Prostate gland (tissue), 2 donors: ENCODE measurements at regions not wholly inside any gene's neighbourhood (a gene's known extent, or its start where the extent isn't known, plus 50 kb on each side); places are given as distances from the start of the nearest gene placed in this dataset.

Experiments
- DNase-seq: peaks from one replicate; pipeline ENCODE4 v3.0.0-alpha.2; 2019; ENCODE audit warnings: low spot score
- H3K27ac ChIP-seq, 2 donors: fragments of 200-600 bp; sonication (generic); 2 replicates each; pipeline ENCODE4 v1.5.1; 2017 to 2019
- H3K27me3 ChIP-seq: fragments of 200-600 bp; sonication (generic); replicated peaks from 2 replicates; pipeline ENCODE4 v1.5.1; 2019; ENCODE audit not compliant: insufficient read depth
- H3K36me3 ChIP-seq, 2 donors: fragments of 200-600 bp; sonication (generic); 1 replicate in 1 of 2; 2 replicates in 1 of 2; pipeline versions ENCODE4 v1.5.1 to v1.8.1; 2017 to 2019
- H3K4me1 ChIP-seq: fragments of 200-600 bp; sonication (generic); replicated peaks from 2 replicates; pipeline ENCODE4 v1.5.1; 2019
- H3K4me3 ChIP-seq, 2 donors: fragments of 200-600 bp; sonication (generic); 2 replicates each; pipeline ENCODE4 v1.5.1; 2017 to 2019
- H3K9me3 ChIP-seq: fragments of 200-600 bp; sonication (generic); 2 replicates; pipeline ENCODE4 v1.5.1; 2017
- CTCF ChIP-seq, 4 experiments: fragments of 200-600 bp in 2 of 4; fragments of 450-650 bp in 2 of 4; sonication (generic) in 2 of 4; IDR thresholded peaks; 1 replicate in 3 of 4; 2 replicates in 1 of 4; pipeline ENCODE4 v1.5.1; 2016 to 2019; ENCODE audit warnings: antibody characterized with exemption in 4 of 4, mild to moderate bottlenecking in 2 of 4, moderate library complexity in 2 of 4
- POLR2A ChIP-seq: fragments of 450-650 bp; IDR thresholded peaks from one replicate; pipeline ENCODE4 v1.6.1; 2016; ENCODE audit warnings: antibody characterized with exemption, mild to moderate bottlenecking
- POLR2AphosphoS5 ChIP-seq: sonication (generic); formaldehyde crosslinking; IDR thresholded peaks from one replicate; pipeline ENCODE4 v1.6.1; 2017; ENCODE audit warnings: antibody characterized with exemption
- WGBS: methylation state at CpG from one replicate; pipeline ENCODE4 v1.1.5; 2018; 5-methylcytosine and 5-hydroxymethylcytosine counted together
- intact Hi-C: fragments of 100-400 bp; cut with DNase I; formaldehyde crosslinking; loops from one replicate; pipeline ENCODE4 v1.14.2; 2022

GRCh38 chr6:56314683-56315523, 67.5 kb upstream of the COL21A1 start:
- Histone ChIP-seq H3K27me3 (no peaks in the 10 kb centered on the region), H3K4me1 (peaks cover 3% of the 10 kb centered on the region), H3K9me3 (no peaks in the 10 kb centered on the region), H3K27ac (no peak overlapping the region), H3K36me3 (no peaks in the 10 kb centered on the region), H3K4me3 (no peak overlapping the region)
- intact Hi-C loops: no loop called here
- TF ChIP-seq CTCF (IDR thresholded peaks at IDR 0.05) (peak in 3 of 4 experiments; percentile 23 to 45 (median 32)), POLR2A (no peak)
- DNase-seq: no peak
- WGBS: 68% methylated on average over 11 of the region's 11 CpGs

GRCh38 chr6:56311533-56312448, 64.4 kb upstream of the COL21A1 start:
- intact Hi-C loops: no loop called here
- H3K4me1 ChIP-seq: peaks cover 3% of the 10 kb centered on the region
- DNase-seq: peak; percentile 8

DNA sequence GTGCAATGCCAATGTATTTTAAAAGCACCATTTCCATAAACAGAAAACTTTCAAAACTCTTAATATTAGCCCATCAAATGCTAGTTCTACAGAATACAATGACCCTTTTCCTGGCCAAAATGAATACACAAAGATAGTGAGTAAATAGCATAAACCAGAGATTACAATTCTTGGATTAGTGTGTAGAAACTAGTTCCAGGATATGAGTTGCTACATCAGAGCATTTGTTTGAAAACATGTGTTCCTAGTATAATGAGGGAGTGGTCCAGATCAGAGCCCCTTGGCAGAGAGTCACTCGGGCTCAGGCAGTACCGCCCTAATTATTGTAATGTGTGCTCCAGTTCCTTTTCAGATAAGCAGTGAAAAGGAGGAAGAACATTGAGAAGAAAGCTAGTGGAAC, 63.7 kb upstream of the COL21A1 start:
- Histone ChIP-seq H3K4me1 (peaks cover 3% of the 10 kb centered on the region), H3K4me3 (no peak overlapping the region), H3K9me3 (no peaks in the 10 kb centered on the region), H3K27me3 (no peaks in the 10 kb centered on the region), H3K36me3 (no peaks in the 10 kb centered on the region), H3K27ac (no peak overlapping the region)
- intact Hi-C loops: no loop called here
- 11% methylated on average over 2 of the region's 2 CpGs for WGBS
- no peak for DNase-seq
- TF ChIP-seq CTCF (IDR thresholded peaks at IDR 0.05): no peak
- no peak for TF ChIP-seq POLR2AphosphoS5
- no peak for TF ChIP-seq POLR2A

More at GRCh38 chr6:56311533-56312448, 64.4 kb upstream of the COL21A1 start:
- H3K27ac ChIP-seq: no peak overlapping the region
- no peaks in the 10 kb centered on the region for H3K27me3 ChIP-seq
- no peak overlapping the region for H3K4me3 ChIP-seq
- no peaks in the 10 kb centered on the region for H3K9me3 ChIP-seq
- TF ChIP-seq CTCF (IDR thresholded peaks at IDR 0.05) (no peak), POLR2AphosphoS5 (peak; percentile 63)
- no peaks in the 10 kb centered on the region for H3K36me3 ChIP-seq
- 41% methylated on average over 5 of the region's 5 CpGs for WGBS

DNA sequence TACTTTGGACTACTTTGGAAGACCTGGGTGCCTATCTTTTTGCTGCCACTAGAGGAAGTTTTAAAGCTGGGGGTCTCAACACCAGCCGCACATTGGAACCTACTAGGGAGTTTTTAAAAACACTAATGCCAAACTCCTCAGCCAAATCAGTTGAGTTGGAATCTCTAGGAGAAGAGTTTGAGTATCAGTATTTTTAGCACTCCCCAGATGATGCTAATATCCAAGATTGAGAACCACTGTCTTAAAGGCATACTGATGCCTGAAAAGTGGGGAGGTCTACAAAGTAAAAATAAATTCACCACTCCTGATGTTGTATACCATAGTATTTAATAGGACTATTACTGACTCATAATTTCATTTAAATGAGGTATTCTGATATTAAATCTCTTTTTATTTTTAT, 62.9 kb upstream of the COL21A1 start:
- H3K36me3 ChIP-seq: no peaks in the 10 kb centered on the region
- intact Hi-C loops: no loop called here
- H3K27ac ChIP-seq: no peak overlapping the region
- TF ChIP-seq POLR2A: no peak
- 90% methylated on average over 1 of the region's 1 CpG for WGBS
- H3K4me3 ChIP-seq: no peak overlapping the region
- peaks cover 3% of the 10 kb centered on the region for H3K4me1 ChIP-seq
- H3K9me3 ChIP-seq: no peaks in the 10 kb centered on the region
- DNase-seq: no peak
- no peaks in the 10 kb centered on the region for H3K27me3 ChIP-seq

GRCh38 chr6:56299916-56300315, 52.5 kb upstream of the COL21A1 start:
- 59% methylated on average over 1 of the region's 1 CpG for WGBS
- no peaks in the 10 kb centered on the region for H3K4me1 ChIP-seq
- H3K27me3 ChIP-seq: no peaks in the 10 kb centered on the region
- no peak for DNase-seq
- intact Hi-C loops: loop anchor here (10.0 kb wide), 3 partner anchors 255 to 1025 kb away; no protein-coding TSS in a partner anchor
- H3K9me3 ChIP-seq: no peaks in the 10 kb centered on the region
- no peaks in the 10 kb centered on the region for H3K36me3 ChIP-seq
- no peak overlapping the region for H3K4me3 ChIP-seq
- no peak overlapping the region for H3K27ac ChIP-seq
- TF ChIP-seq CTCF (IDR thresholded peaks at IDR 0.05) (no peak), POLR2A (no peak), POLR2AphosphoS5 (no peak)
